HCT116 (cell line): ENCODE measurements at regions not wholly inside any gene's neighbourhood (a gene's known extent, or its start where the extent isn't known, plus 50 kb on each side); places are given as distances from the start of the nearest gene placed in this dataset.

Experiments
- ATAC-seq: fragments of 200-7000 bp; cut with Tn5 transposase; 2 replicates; pipeline ENCODE4 v1.9.1; 2020; ENCODE audit warnings: mild to moderate bottlenecking, moderate library complexity
- BruUV-seq: library from RNA; stranded (reverse); fragments of 400-500 nt; replicated peaks from 2 replicates; lab custom pipeline; 2021; lab: Mats Ljungman, UMichigan
- CTCF ChIA-PET: fragments of 300-600 bp; sonication (Branson Sonifier 250); formaldehyde crosslinking; loops from one replicate; lab custom pipeline; 2021; ENCODE audit warnings: antibody characterized with exemption; lab: Charles Lee
- POLR2A ChIA-PET: fragments of 300-600, 350-600 bp; sonication (Branson Sonifier 250); formaldehyde crosslinking; loops from one replicate; lab custom pipeline; 2021; ENCODE audit warnings: antibody characterized with exemption; lab: Charles Lee
- RAD21 ChIA-PET, 2 experiments: fragments of 300-600 bp; sonication (Branson Sonifier 250); formaldehyde crosslinking; loops; one replicate each; lab custom pipeline; 2023; ENCODE audit warnings: low total read pairs in 2 of 2; ENCODE audit not compliant: uncharacterized antibody in 2 of 2, unreplicated experiment in 2 of 2, low non-redundant PET in 1 of 2; lab: Charles Lee
- DNase-seq: peaks from one replicate; pipeline ENCODE4 v3.0.0-alpha.2; 2010; ENCODE audit warnings: low read depth, low spot score
- H2AFZ ChIP-seq: fragments of 200-600 bp; shearing (Covaris generic), sonication (generic); 2 replicates; pipeline ENCODE4 v1.6.1; 2017; ENCODE audit warnings: low read depth, mixed run types, mixed read lengths, antibody characterized with exemption, low read length; ENCODE audit not compliant: poor library complexity, severe bottlenecking
- H3K27ac ChIP-seq: 2 replicates; pipeline ENCODE4 v1.5.1; 2012; ENCODE audit warnings: low read depth, low read length
- H3K27me3 ChIP-seq: fragments of 200-600 bp; sonication (generic); 2 replicates; pipeline ENCODE4 v1.6.1; 2016; ENCODE audit warnings: mixed run types, low read length, mixed read lengths; ENCODE audit not compliant: insufficient read depth
- H3K36me3 ChIP-seq, 2 experiments: fragments of 200-500 bp in 1 of 2; fragments of 200-600 bp in 1 of 2; sonication (Bioruptor generic) in 1 of 2; sonication (generic) in 1 of 2; 2 replicates each; pipeline versions ENCODE4 v1.5.1 to v1.6.1; 2014 to 2016; ENCODE audit warnings: low read length in 2 of 2, inconsistent platforms in 1 of 2, mixed read lengths in 1 of 2, mixed run types in 1 of 2; ENCODE audit not compliant: insufficient read depth in 2 of 2, control insufficient read depth in 1 of 2
- H3K4me1 ChIP-seq, 2 experiments: fragments of 200-600 bp in 1 of 2; sonication (generic) in 1 of 2; 2 replicates each; pipeline versions ENCODE4 v1.5.1 to v1.6.1; 2012 to 2017; ENCODE audit warnings: low read length in 2 of 2, inconsistent platforms in 1 of 2, mild to moderate bottlenecking in 1 of 2, mixed read lengths in 1 of 2, mixed run types in 1 of 2, moderate library complexity in 1 of 2; ENCODE audit not compliant: insufficient read depth in 2 of 2, control insufficient read depth in 1 of 2
- H3K4me2 ChIP-seq: fragments of 200-600 bp; sonication (generic); 2 replicates; pipeline ENCODE4 v1.6.1; 2017; ENCODE audit warnings: mixed run types, low read length, mixed read lengths
- H3K4me3 ChIP-seq, 2 experiments: fragments of 200-600 bp in 1 of 2; sonication (generic) in 1 of 2; replicated peaks in 1 of 2; 2 replicates each; pipeline ENCODE4 v1.5.1; 2011 to 2016; ENCODE audit warnings: low read length in 2 of 2, control low read depth in 1 of 2, low read depth in 1 of 2, mild to moderate bottlenecking in 1 of 2, mixed read lengths in 1 of 2, mixed run types in 1 of 2
- H3K79me2 ChIP-seq: fragments of 200-600 bp; sonication (generic); 2 replicates; pipeline ENCODE4 v1.6.1; 2017; ENCODE audit warnings: mild to moderate bottlenecking, mixed run types, low read length, moderate library complexity, mixed read lengths; ENCODE audit not compliant: insufficient read depth
- H3K9ac ChIP-seq: fragments of 200-600 bp; sonication (generic); 2 replicates; pipeline ENCODE4 v1.6.1; 2016; ENCODE audit warnings: low read length, mixed read lengths
- H3K9me2 ChIP-seq: fragments of 200-600 bp; sonication (generic), shearing (Covaris generic); 2 replicates; pipeline ENCODE4 v1.6.1; 2017; ENCODE audit warnings: mixed run types, mild to moderate bottlenecking, moderate library complexity; ENCODE audit not compliant: insufficient read depth
- H3K9me3 ChIP-seq, 2 experiments: fragments of 200-500 bp in 1 of 2; fragments of 200-600 bp in 1 of 2; sonication (Bioruptor generic) in 1 of 2; sonication (generic) in 1 of 2; 2 replicates each; pipeline ENCODE4 v1.6.1; 2014 to 2017; ENCODE audit warnings: low read length in 2 of 2, mixed read lengths in 2 of 2, inconsistent platforms in 1 of 2, low read depth in 1 of 2, mild to moderate bottlenecking in 1 of 2, mixed run types in 1 of 2, moderate library complexity in 1 of 2; ENCODE audit not compliant: control insufficient read depth in 1 of 2, insufficient read depth in 1 of 2
- H4K20me1 ChIP-seq: fragments of 200-600 bp; sonication (generic), shearing (Covaris generic); 2 replicates; pipeline ENCODE4 v1.6.1; 2017; ENCODE audit warnings: mixed run types, mild to moderate bottlenecking, moderate library complexity; ENCODE audit not compliant: insufficient read depth
- ATF3 ChIP-seq: IDR thresholded peaks from 2 replicates; pipeline ENCODE4 v1.6.1; 2012
- CBX3 ChIP-seq: IDR thresholded peaks from 2 replicates; pipeline ENCODE4 v1.6.1; 2012; ENCODE audit warnings: low read depth
- CEBPB ChIP-seq: IDR thresholded peaks from 2 replicates; pipeline ENCODE4 v1.6.1; 2012; ENCODE audit warnings: low read depth
- CTCF ChIP-seq, 3 experiments: fragments of 200-600 bp in 1 of 3; sonication (generic) in 1 of 3; IDR thresholded peaks in 2 of 3; conservative IDR thresholded peaks in 1 of 3; 2 replicates each; pipeline ENCODE4 v1.5.1; 2012 to 2017; ENCODE audit warnings: low read depth in 2 of 3, low read length in 2 of 3, antibody characterized with exemption in 1 of 3, borderline replicate concordance in 1 of 3, control low read depth in 1 of 3, mild to moderate bottlenecking in 1 of 3, mixed read lengths in 1 of 3, mixed run types in 1 of 3, moderate library complexity in 1 of 3; ENCODE audit not compliant: insufficient read depth in 1 of 3
- EZH2 ChIP-seq: fragments of 200-600 bp; sonication (generic); IDR thresholded peaks from 2 replicates; pipeline ENCODE4 v1.6.1; 2017; ENCODE audit warnings: antibody characterized with exemption, mixed run types
- EZH2phosphoT487 ChIP-seq: fragments of 200-600 bp; IDR thresholded peaks from 2 replicates; pipeline ENCODE4 v1.6.1; 2018; ENCODE audit warnings: antibody characterized with exemption, borderline replicate concordance
- FOSL1 ChIP-seq: IDR thresholded peaks from 2 replicates; pipeline ENCODE4 v1.6.1; 2012; ENCODE audit warnings: low read depth
- JUND ChIP-seq: IDR thresholded peaks from 2 replicates; pipeline ENCODE4 v1.6.1; 2012
- MAX ChIP-seq: IDR thresholded peaks from 2 replicates; pipeline ENCODE4 v1.6.1; 2012
- POLR2A ChIP-seq: IDR thresholded peaks from 2 replicates; pipeline ENCODE4 v1.7.0; 2011; ENCODE audit warnings: borderline replicate concordance; ENCODE audit not compliant: insufficient read depth, insufficient read length; ENCODE audit errors: extremely low read depth
- POLR2AphosphoS5 ChIP-seq: IDR thresholded peaks from 2 replicates; pipeline ENCODE4 v1.6.1; 2011; ENCODE audit warnings: mild to moderate bottlenecking, low read depth, low read length, moderate library complexity
- SIN3A ChIP-seq: IDR thresholded peaks from 2 replicates; pipeline ENCODE4 v1.6.1; 2012; ENCODE audit warnings: low read depth
- SP1 ChIP-seq: IDR thresholded peaks from 2 replicates; pipeline ENCODE4 v1.6.1; 2012; ENCODE audit warnings: low read depth
- TCF7L2 ChIP-seq: IDR thresholded peaks from 2 replicates; pipeline ENCODE4 v1.7.0; 2011; ENCODE audit warnings: borderline replicate concordance, inconsistent platforms; ENCODE audit not compliant: insufficient read depth, insufficient read length; ENCODE audit errors: extremely low read depth
- YY1 ChIP-seq: IDR thresholded peaks from 2 replicates; pipeline ENCODE4 v1.6.1; 2011; ENCODE audit warnings: low read length, low read depth, moderate library complexity, mild to moderate bottlenecking; ENCODE audit not compliant: insufficient replicate concordance; ENCODE audit errors: extremely low read depth
- ZFX ChIP-seq: fragments of 450-650 bp; IDR thresholded peaks from 2 replicates; pipeline ENCODE4 v1.6.1; 2017
- ZNF274 ChIP-seq: fragments of 200-500 bp; sonication (Bioruptor generic); IDR thresholded peaks from 2 replicates; pipeline ENCODE4 v1.6.1; 2014; ENCODE audit warnings: mild to moderate bottlenecking, low read depth, low read length, inconsistent platforms
- intact Hi-C: fragments of 100-400 bp; cut with micrococcal nuclease; formaldehyde crosslinking; loops from 2 replicates; pipeline ENCODE4 v1.10.0; 2022
- TF ChIP-seq, protein P1 (sequence below): IDR thresholded peaks from 2 replicates; pipeline ENCODE4 v1.6.1; 2011; ENCODE audit warnings: mild to moderate bottlenecking, low read length, moderate library complexity; ENCODE audit not compliant: insufficient replicate concordance; ENCODE audit errors: extremely low read depth
- TF ChIP-seq, protein P2 (sequence below): IDR thresholded peaks from 2 replicates; pipeline ENCODE4 v1.6.1; 2012; ENCODE audit warnings: low read depth

GRCh38 chr5:77937015-77937908 lies 161.1 kb upstream of the TBCA start:
- Histone ChIP-seq H3K4me3 (no peak overlapping the region), H2AFZ (no peak overlapping the region), H3K9me3 (no peaks in the 10 kb centered on the region), H3K79me2 (no peaks in the 10 kb centered on the region), H3K27me3 (no peaks in the 10 kb centered on the region), H3K36me3 (no peaks in the 10 kb centered on the region), H3K4me2 (no peak overlapping the region), H3K27ac (no peak overlapping the region), H4K20me1 (no peaks in the 10 kb centered on the region), H3K9me2 (no peaks in the 10 kb centered on the region), H3K9ac (no peak overlapping the region), H3K4me1 (no peaks in the 10 kb centered on the region)
- CTCF ChIA-PET = no interaction called here
- RAD21 ChIA-PET = no interaction called here
- intact Hi-C loops = no loop called here
- no peak for DNase-seq
- POLR2A ChIA-PET = no interaction called here
- TF ChIP-seq YY1 = no peak
- TF ChIP-seq MAX = no peak
- no peak for TF ChIP-seq JUND
- TF ChIP-seq CEBPB = no peak
- TF ChIP-seq EZH2 = no peak
- TF ChIP-seq POLR2A = no peak
- TF ChIP-seq SIN3A = no peak
- TF ChIP-seq ATF3 = no peak
- no peak for TF ChIP-seq POLR2AphosphoS5
- no peak for TF ChIP-seq ZFX
- TF ChIP-seq, protein P1, sequence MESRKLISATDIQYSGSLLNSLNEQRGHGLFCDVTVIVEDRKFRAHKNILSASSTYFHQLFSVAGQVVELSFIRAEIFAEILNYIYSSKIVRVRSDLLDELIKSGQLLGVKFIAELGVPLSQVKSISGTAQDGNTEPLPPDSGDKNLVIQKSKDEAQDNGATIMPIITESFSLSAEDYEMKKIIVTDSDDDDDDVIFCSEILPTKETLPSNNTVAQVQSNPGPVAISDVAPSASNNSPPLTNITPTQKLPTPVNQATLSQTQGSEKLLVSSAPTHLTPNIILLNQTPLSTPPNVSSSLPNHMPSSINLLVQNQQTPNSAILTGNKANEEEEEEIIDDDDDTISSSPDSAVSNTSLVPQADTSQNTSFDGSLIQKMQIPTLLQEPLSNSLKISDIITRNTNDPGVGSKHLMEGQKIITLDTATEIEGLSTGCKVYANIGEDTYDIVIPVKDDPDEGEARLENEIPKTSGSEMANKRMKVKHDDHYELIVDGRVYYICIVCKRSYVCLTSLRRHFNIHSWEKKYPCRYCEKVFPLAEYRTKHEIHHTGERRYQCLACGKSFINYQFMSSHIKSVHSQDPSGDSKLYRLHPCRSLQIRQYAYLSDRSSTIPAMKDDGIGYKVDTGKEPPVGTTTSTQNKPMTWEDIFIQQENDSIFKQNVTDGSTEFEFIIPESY = no peak
- TF ChIP-seq ZNF274 = no peak
- TF ChIP-seq CTCF (IDR thresholded peaks at IDR 0.05 in 2 of 3, conservative IDR thresholded peaks at IDR 0.05 in 1 of 3; ENCODE audit: borderline replicate concordance in 1 of 3, insufficient read depth in 1 of 3, low read depth in 2 of 3, low read length in 2 of 3) = no peak
- no peak for TF ChIP-seq FOSL1
- no peak for TF ChIP-seq TCF7L2
- no peak for TF ChIP-seq EZH2phosphoT487
- TF ChIP-seq, protein P2, sequence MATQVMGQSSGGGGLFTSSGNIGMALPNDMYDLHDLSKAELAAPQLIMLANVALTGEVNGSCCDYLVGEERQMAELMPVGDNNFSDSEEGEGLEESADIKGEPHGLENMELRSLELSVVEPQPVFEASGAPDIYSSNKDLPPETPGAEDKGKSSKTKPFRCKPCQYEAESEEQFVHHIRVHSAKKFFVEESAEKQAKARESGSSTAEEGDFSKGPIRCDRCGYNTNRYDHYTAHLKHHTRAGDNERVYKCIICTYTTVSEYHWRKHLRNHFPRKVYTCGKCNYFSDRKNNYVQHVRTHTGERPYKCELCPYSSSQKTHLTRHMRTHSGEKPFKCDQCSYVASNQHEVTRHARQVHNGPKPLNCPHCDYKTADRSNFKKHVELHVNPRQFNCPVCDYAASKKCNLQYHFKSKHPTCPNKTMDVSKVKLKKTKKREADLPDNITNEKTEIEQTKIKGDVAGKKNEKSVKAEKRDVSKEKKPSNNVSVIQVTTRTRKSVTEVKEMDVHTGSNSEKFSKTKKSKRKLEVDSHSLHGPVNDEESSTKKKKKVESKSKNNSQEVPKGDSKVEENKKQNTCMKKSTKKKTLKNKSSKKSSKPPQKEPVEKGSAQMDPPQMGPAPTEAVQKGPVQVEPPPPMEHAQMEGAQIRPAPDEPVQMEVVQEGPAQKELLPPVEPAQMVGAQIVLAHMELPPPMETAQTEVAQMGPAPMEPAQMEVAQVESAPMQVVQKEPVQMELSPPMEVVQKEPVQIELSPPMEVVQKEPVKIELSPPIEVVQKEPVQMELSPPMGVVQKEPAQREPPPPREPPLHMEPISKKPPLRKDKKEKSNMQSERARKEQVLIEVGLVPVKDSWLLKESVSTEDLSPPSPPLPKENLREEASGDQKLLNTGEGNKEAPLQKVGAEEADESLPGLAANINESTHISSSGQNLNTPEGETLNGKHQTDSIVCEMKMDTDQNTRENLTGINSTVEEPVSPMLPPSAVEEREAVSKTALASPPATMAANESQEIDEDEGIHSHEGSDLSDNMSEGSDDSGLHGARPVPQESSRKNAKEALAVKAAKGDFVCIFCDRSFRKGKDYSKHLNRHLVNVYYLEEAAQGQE = no peak
- TF ChIP-seq SP1 = no peak
- TF ChIP-seq CBX3 = no peak
- ATAC-seq = no peak
- BruUV-seq = no TSS peak
